Natural killer cell (primary cell): ENCODE measurements at regions not wholly inside any gene's neighbourhood (a gene's known extent, or its start where the extent isn't known, plus 50 kb on each side); places are given as distances from the start of the nearest gene placed in this dataset.

Experiments used
- ATAC-seq, 3 donors: fragments of 150-1000 bp in 2 of 3; fragments of 200-7000 bp in 1 of 3; cut with Tn5 transposase; 1 replicate in 1 of 3; 2 replicates in 2 of 3; pipeline ENCODE4 v1.10.0; 2021; ENCODE audit warnings: mild to moderate bottlenecking in 2 of 3, moderate library complexity in 2 of 3
- DNase-seq, 2 donors: peaks; one replicate each; pipeline versions ENCODE4 v3.0.0 to v3.0.0-alpha.2; 2013 to 2021; ENCODE audit warnings: mixed read lengths in 1 of 2
- H3K27ac ChIP-seq: one replicate; pipeline ENCODE4 v1.5.1; 2013; ENCODE audit warnings: mild to moderate bottlenecking, low read length
- H3K27me3 ChIP-seq: one replicate; pipeline ENCODE4 v1.6.1; 2013; ENCODE audit warnings: low read length; ENCODE audit not compliant: control insufficient read depth, insufficient read depth
- H3K36me3 ChIP-seq: one replicate; pipeline ENCODE4 v1.6.1; 2013; ENCODE audit warnings: low read length; ENCODE audit not compliant: control insufficient read depth, insufficient read depth
- H3K4me1 ChIP-seq: one replicate; pipeline ENCODE4 v1.6.1; 2013; ENCODE audit warnings: low read length; ENCODE audit not compliant: control insufficient read depth, insufficient read depth
- H3K4me3 ChIP-seq: one replicate; pipeline ENCODE4 v1.5.1; 2013; ENCODE audit warnings: low read length
- H3K9me3 ChIP-seq: one replicate; pipeline ENCODE4 v1.6.1; 2013; ENCODE audit warnings: low read length; ENCODE audit not compliant: control insufficient read depth, insufficient read depth
- H3K27ac Mint-ChIP-seq, 2 donors: one replicate each; pipeline ENCODE4 v1.8.0; 2022; ENCODE audit warnings: mild to moderate bottlenecking in 2 of 2, mixed read lengths in 2 of 2, moderate library complexity in 1 of 2
- H3K27me3 Mint-ChIP-seq, 2 donors: one replicate each; pipeline ENCODE4 v1.8.0; 2022; ENCODE audit warnings: low read depth in 2 of 2, mixed read lengths in 2 of 2
- H3K36me3 Mint-ChIP-seq: one replicate; pipeline ENCODE4 v1.8.0; 2022; ENCODE audit warnings: mixed read lengths
- H3K4me1 Mint-ChIP-seq, 2 donors: one replicate each; pipeline ENCODE4 v1.8.0; 2022; ENCODE audit warnings: mixed read lengths in 2 of 2
- H3K4me3 Mint-ChIP-seq: one replicate; pipeline ENCODE4 v1.8.0; 2022; ENCODE audit warnings: mild to moderate bottlenecking, moderate library complexity, mixed read lengths
- H3K9me3 Mint-ChIP-seq, 2 donors: one replicate each; pipeline ENCODE4 v1.8.0; 2022; ENCODE audit warnings: mixed read lengths in 2 of 2
- WGBS: methylation state at CpG from one replicate; pipeline ENCODE4 v1.1.7; 2013; ENCODE audit warnings: missing lambda C conversion rate; ENCODE audit not compliant: insufficient coverage; 5-methylcytosine and 5-hydroxymethylcytosine counted together
- intact Hi-C: fragments of 100-400 bp; cut with micrococcal nuclease; formaldehyde crosslinking; loops from one replicate; pipeline ENCODE4 v1.14.2; 2022
- TF ChIP-seq, protein P1 (sequence below): fragments of 200-600 bp; IDR thresholded peaks from one replicate; pipeline ENCODE4 v1.8.0; 2022; ENCODE audit warnings: antibody characterized with exemption

DNA sequence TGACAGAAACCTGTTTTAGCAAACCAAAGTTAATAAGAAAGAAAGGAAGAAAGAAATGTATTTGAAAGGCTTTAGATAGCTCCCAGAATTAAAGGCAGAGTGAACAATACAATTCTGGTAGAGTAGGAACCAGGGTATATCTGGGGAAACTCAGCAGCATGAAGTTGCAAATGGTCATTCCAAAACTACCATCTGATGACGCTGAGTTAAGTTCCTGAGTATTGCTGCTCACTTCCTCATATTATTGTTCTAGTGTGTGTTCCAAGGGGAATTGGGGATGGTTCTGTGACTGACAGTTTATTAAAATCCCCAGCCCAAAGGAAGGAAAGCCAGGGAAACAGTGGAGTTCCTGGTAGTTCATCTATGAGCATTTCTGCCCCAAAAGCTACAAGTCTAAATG is 88.3 kb upstream of the FRMD4B start:
- H3K27me3 Mint-ChIP-seq, result peaks cover 0 to 21% of the 10 kb centered on the region in 2 donors
- no peaks in the 10 kb centered on the region for H3K27me3 ChIP-seq
- ATAC-seq (no peak), DNase-seq (no peak)
- intact Hi-C loops, result no loop called here
- no peaks in the 10 kb centered on the region for H3K4me1 Mint-ChIP-seq
- no peak overlapping the region for H3K4me3 Mint-ChIP-seq
- no peaks in the 10 kb centered on the region for H3K9me3 Mint-ChIP-seq
- no peaks in the 10 kb centered on the region for H3K36me3 Mint-ChIP-seq
- no peaks in the 10 kb centered on the region for H3K9me3 ChIP-seq
- H3K4me3 ChIP-seq, result no peak overlapping the region
- TF ChIP-seq, protein P1, sequence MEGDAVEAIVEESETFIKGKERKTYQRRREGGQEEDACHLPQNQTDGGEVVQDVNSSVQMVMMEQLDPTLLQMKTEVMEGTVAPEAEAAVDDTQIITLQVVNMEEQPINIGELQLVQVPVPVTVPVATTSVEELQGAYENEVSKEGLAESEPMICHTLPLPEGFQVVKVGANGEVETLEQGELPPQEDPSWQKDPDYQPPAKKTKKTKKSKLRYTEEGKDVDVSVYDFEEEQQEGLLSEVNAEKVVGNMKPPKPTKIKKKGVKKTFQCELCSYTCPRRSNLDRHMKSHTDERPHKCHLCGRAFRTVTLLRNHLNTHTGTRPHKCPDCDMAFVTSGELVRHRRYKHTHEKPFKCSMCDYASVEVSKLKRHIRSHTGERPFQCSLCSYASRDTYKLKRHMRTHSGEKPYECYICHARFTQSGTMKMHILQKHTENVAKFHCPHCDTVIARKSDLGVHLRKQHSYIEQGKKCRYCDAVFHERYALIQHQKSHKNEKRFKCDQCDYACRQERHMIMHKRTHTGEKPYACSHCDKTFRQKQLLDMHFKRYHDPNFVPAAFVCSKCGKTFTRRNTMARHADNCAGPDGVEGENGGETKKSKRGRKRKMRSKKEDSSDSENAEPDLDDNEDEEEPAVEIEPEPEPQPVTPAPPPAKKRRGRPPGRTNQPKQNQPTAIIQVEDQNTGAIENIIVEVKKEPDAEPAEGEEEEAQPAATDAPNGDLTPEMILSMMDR, result no peak
- no peaks in the 10 kb centered on the region for H3K36me3 ChIP-seq
- no peak overlapping the region for H3K27ac ChIP-seq
- WGBS, result no CpG with 5 or more reads among the region's 1 CpG
- no peaks in the 10 kb centered on the region for H3K4me1 ChIP-seq
- H3K27ac Mint-ChIP-seq, result no peak overlapping the region

DNA sequence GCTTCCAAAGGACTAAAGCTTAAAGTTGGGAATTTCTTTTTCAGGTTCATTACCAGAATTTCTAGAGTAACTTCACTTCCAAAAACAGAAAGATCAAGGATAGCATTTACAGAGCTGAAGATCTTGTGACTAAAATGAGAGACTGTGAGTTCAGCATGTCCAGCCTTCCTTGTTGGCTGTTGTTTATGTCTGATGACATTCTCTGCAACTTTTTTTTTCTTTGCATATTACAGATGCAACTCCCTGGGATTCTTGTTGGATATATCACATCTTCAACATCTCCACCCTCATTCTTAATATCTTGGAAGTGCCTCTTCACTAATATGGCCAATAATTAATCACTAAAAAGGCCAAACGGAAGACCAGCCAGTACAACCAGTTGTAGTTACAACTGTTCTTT is 86.2 kb upstream of the FRMD4B start:
- Mint-ChIP-seq H3K4me3 (no peak overlapping the region), H3K27ac (no peak overlapping the region), H3K27me3 (peaks cover 0 to 29% of the 10 kb centered on the region in 2 donors), H3K4me1 (no peaks in the 10 kb centered on the region), H3K9me3 (no peaks in the 10 kb centered on the region), H3K36me3 (no peaks in the 10 kb centered on the region)
- no peak for DNase-seq
- H3K4me3 ChIP-seq, result no peak overlapping the region
- no peak overlapping the region for H3K27ac ChIP-seq
- TF ChIP-seq, protein P1, result no peak
- H3K27me3 ChIP-seq, result no peaks in the 10 kb centered on the region
- H3K36me3 ChIP-seq, result no peaks in the 10 kb centered on the region
- 83% methylated on average over 1 of the region's 1 CpG for WGBS
- no peaks in the 10 kb centered on the region for H3K9me3 ChIP-seq
- no peaks in the 10 kb centered on the region for H3K4me1 ChIP-seq
- ATAC-seq, result no peak
- intact Hi-C loops, result no loop called here

- Histone ChIP-seq H3K9me3 (no peaks in the 10 kb centered on the region), H3K27me3 (no peaks in the 10 kb centered on the region), H3K27ac (no peak overlapping the region), H3K36me3 (no peaks in the 10 kb centered on the region), H3K4me3 (no peak overlapping the region), H3K4me1 (no peaks in the 10 kb centered on the region)
- DNase-seq (no peak), ATAC-seq (no peak)
- H3K4me1 Mint-ChIP-seq, result no peaks in the 10 kb centered on the region
- no peaks in the 10 kb centered on the region for H3K36me3 Mint-ChIP-seq
- no peak overlapping the region for H3K27ac Mint-ChIP-seq
- H3K27me3 Mint-ChIP-seq, result peaks cover 0 to 1% of the 10 kb centered on the region in 2 donors
- TF ChIP-seq, protein P1, result no peak
- intact Hi-C loops, result no loop called here
- H3K9me3 Mint-ChIP-seq, result no peaks in the 10 kb centered on the region
- WGBS, result 79% methylated on average over 1 of the region's 1 CpG
- no peak overlapping the region for H3K4me3 Mint-ChIP-seq
These were observed 77.6 kb upstream of the FRMD4B start for GRCh38 chr3:69463531-69463930.

GRCh38 chr3:69462826-69463100 is 76.9 kb upstream of the FRMD4B start:
- Histone ChIP-seq H3K27ac (no peak overlapping the region), H3K4me1 (no peaks in the 10 kb centered on the region), H3K9me3 (no peaks in the 10 kb centered on the region), H3K36me3 (no peaks in the 10 kb centered on the region), H3K4me3 (no peak overlapping the region), H3K27me3 (no peaks in the 10 kb centered on the region)
- Mint-ChIP-seq H3K36me3 (no peaks in the 10 kb centered on the region), H3K4me1 (no peaks in the 10 kb centered on the region), H3K9me3 (no peaks in the 10 kb centered on the region), H3K27me3 (peaks cover 0 to 5% of the 10 kb centered on the region in 2 donors), H3K27ac (no peak overlapping the region), H3K4me3 (no peak overlapping the region)
- TF ChIP-seq, protein P1, result no peak
- intact Hi-C loops, result no loop called here
- DNase-seq (no peak), ATAC-seq (no peak)
